ENCODE measurements at regions not wholly inside any gene's neighbourhood (a gene's known extent, or its start where the extent isn't known, plus 50 kb on each side); places are given as distances from the start of the nearest gene placed in this dataset.
A peak's percentile ranks its signal among the peaks of the same experiment; 100 is the strongest.
"Not testable (repeated sequence)": the region's sequence is repeated elsewhere in the genome, so short reads cannot be mapped to it uniquely, and the experiment has no call there.

GRCh38 chr5:92561411-92561959, 1019.5 kb downstream of the NR2F1-AS1 start:
- peak; percentile 65 for DNase-seq (ENCODE audit: low spot score)

- DNase-seq (ENCODE audit: low spot score): peak; percentile 55
These were observed 1020.2 kb downstream of the NR2F1-AS1 start for GRCh38 chr5:92560698-92561401.

- no peak for DNase-seq (ENCODE audit: low spot score)
These were observed 1021.2 kb downstream of the NR2F1-AS1 start for GRCh38 chr5:92559781-92560180.

GRCh38 chr5:92559331-92559730, 1021.7 kb downstream of the NR2F1-AS1 start:
- no peak for DNase-seq (ENCODE audit: low spot score)

GRCh38 chr5:92556747-92557146, 1024.3 kb downstream of the NR2F1-AS1 start:
- no peak for DNase-seq (ENCODE audit: low spot score)

- no peak for DNase-seq (ENCODE audit: low spot score)
These were observed 1026.5 kb downstream of the NR2F1-AS1 start for GRCh38 chr5:92554447-92555085.

GRCh38 chr5:92553326-92553725, 1027.7 kb downstream of the NR2F1-AS1 start:
- DNase-seq (ENCODE audit: low spot score): no peak

GRCh38 chr5:92552206-92553160, 1028.5 kb downstream of the NR2F1-AS1 start:
- no peak for DNase-seq (ENCODE audit: low spot score)

GRCh38 chr5:92548346-92548745, 1032.7 kb downstream of the NR2F1-AS1 start:
- DNase-seq (ENCODE audit: low spot score): peak; percentile 79

- peak; percentile 81 for DNase-seq (ENCODE audit: low spot score)
These were observed 1036.4 kb downstream of the NR2F1-AS1 start for GRCh38 chr5:92544596-92544995.

GRCh38 chr5:92544036-92544435, 1037.0 kb downstream of the NR2F1-AS1 start:
- DNase-seq (ENCODE audit: low spot score): no peak

- no peak for DNase-seq (ENCODE audit: low spot score)
These were observed 1037.8 kb downstream of the NR2F1-AS1 start for GRCh38 chr5:92543201-92543600.

- DNase-seq (ENCODE audit: low spot score): not testable (repeated sequence)
These were observed 1039.0 kb downstream of the NR2F1-AS1 start for GRCh38 chr5:92542017-92542416.

- DNase-seq (ENCODE audit: low spot score): peak; percentile 12
These were observed 1053.5 kb downstream of the NR2F1-AS1 start for GRCh38 chr5:92527311-92528078.

GRCh38 chr5:92525131-92525530, 1055.9 kb downstream of the NR2F1-AS1 start:
- no peak for DNase-seq (ENCODE audit: low spot score)

GRCh38 chr5:92519811-92520632, 1061.0 kb downstream of the NR2F1-AS1 start:
- DNase-seq (ENCODE audit: low spot score): no peak

- DNase-seq (ENCODE audit: low spot score): peak; percentile 49
These were observed 1062.6 kb downstream of the NR2F1-AS1 start for GRCh38 chr5:92518318-92518904.

GRCh38 chr5:92514896-92515295, 1066.1 kb downstream of the NR2F1-AS1 start:
- DNase-seq (ENCODE audit: low spot score): no peak

- no peak for DNase-seq (ENCODE audit: low spot score)
These were observed 1068.0 kb downstream of the NR2F1-AS1 start for GRCh38 chr5:92513067-92513466.

- DNase-seq (ENCODE audit: low spot score): no peak
These were observed 1072.7 kb downstream of the NR2F1-AS1 start for GRCh38 chr5:92508271-92508670.

Measured in umbilical cord (tissue), 1 donor.